T-helper 2 cell (primary cell): ENCODE measurements at regions not wholly inside any gene's neighbourhood (a gene's known extent, or its start where the extent isn't known, plus 50 kb on each side); places are given as distances from the start of the nearest gene placed in this dataset.

ENCODE experiments used
- DNase-seq, 5 experiments: peaks; one replicate each; pipeline versions ENCODE4 v3.0.0 to v3.0.0-alpha.2; 2012 to 2022

DNA sequence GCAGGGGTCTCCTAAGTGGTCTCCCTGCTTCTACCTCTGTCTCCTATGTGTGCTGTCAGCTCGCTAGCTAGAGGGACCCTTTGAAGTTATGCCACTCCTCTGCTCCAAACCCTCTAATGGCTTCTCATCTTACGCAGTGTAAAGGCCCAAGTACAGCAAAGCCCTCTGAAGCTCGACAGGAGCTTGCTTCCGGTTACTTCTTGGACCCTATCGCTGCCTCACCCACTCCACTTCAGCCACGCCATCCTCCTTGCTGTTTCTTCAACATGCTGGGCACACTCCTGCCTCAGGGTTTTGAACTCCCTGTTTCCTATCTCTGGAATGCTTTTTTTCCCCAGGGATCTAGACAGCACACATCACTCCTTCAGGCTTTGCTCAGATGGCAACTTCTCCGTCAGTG lies 102.3 kb upstream of the F3 start:
- no peak for DNase-seq

DNA sequence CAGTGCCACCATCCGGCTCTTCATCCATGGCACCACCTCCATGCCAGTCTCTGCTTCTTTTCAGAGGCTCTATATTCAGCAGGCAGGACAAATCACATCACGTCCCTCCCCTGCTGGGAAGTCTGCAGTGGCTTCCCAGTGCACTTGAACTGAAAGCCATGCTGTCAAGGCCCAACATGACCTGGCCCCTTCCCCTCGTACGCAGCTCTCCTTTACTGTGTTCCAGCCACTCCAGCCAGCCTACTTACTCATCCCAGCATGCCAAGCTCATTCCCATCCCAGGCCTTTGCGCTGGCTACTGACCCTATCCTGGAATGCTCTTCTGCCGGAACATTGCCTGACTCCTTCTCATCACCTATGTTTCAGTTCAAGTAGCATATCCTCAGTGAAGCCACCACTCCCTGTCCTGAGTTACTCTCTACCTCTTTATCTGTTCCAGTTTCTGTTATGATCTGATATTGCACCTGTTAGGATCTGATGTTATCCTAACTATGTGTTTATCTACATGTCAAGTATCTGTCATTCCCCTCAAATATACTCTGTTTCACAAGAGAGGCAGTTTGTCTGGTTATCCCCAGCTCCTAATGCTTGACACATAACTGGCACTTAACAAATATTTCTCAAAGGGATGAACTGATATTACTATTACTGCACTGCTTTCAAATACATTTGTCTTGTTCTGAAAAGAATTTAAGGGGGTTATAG lies 101.2 kb upstream of the F3 start:
- DNase-seq, result no peak

DNA sequence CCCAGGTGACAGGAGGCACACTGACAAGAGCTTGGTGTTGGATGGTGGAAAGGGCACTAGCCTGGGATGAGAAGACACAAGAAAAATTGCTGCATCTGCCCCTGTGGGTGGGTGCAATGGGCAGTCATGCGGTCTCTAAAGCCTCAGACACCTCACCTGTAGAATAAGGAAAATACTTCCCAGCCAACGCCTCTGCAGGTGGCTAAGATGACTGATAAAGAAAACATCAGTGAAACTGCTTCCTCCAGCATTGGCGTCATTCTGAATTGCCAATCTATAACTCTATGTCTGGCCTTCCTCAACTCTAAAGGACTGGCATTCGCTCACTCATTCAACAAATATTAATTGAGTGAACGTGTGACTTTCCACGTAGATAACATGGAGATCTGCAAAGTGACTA lies 100.4 kb upstream of the F3 start:
- DNase-seq, result no peak

DNA sequence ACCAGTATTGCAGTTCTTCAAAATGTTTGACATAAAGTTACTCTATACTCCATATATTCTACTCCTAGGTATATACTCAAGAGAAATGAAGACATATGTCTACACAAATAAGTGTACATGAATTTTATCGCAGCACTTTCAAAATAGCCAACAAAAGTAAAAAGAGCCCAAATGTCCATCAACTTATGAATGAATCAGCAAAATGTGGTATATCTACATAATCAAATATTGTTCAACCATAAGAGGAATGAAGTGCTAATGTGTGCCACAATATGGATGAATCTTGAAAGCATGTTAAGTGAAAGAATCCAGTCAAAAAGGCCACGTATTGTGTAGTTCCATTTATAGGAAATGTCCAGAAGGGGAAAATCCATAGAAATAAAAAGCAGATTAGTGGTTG lies 98.6 kb upstream of the F3 start:
- DNase-seq, result no peak

DNA sequence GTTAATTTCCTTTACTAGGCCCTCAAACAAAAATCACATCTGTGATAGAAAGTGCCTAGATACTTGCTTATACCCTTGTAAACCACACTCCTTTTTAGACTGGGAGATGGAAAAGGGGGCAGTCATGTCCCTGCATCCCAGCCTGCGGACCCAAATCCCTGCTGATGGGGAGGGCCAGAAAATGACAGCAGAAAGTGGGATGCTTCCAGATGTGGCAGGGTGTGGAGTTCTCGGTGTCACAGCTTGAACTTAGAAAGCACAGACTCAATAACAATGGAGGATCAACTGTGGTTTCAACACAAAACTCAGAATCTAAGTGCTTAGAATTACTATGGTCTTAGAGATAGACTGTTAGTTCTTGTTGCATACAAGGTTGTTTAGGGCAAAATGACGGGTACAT lies 95.6 kb upstream of the F3 start:
- DNase-seq, result no peak

DNA sequence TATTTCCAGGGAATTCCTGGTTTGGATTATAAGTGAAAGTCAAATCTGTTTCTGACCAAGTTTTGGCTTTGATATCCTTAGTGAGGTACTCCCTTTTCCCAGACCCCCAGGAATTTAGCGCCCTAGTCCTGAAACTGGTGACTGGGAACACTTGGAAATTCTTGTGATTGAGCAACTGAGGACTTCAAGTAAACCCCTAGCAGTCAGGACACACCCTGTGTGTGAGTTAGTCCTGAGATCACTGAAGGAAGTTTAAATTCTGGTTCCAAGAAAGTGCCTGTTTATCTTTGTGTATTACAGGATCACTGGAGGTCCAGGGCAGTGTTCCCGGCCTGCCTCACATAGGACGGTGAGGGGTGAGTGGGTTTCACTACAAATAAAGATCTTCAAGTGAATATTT lies 95.1 kb upstream of the F3 start:
- no peak for DNase-seq

DNA sequence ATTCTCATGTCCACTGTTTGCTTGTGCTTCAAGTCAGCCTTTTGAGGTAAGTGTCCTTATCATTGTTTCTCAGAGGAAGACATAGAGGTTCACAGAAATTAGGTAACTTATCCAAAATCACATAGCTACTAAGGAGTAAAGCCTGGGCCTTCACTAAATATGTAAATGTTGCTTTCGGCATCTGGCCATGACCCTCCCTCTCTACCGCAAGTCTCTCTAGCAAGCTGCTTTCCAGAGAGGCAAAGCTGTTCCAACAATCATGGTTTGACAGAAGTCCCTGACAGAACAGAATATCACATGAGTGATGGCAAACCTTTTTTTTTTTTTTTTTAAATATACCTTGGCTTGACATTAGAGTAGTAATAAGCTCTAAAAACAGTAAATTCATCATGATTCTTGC lies 94.5 kb upstream of the F3 start:
- no peak for DNase-seq

DNA sequence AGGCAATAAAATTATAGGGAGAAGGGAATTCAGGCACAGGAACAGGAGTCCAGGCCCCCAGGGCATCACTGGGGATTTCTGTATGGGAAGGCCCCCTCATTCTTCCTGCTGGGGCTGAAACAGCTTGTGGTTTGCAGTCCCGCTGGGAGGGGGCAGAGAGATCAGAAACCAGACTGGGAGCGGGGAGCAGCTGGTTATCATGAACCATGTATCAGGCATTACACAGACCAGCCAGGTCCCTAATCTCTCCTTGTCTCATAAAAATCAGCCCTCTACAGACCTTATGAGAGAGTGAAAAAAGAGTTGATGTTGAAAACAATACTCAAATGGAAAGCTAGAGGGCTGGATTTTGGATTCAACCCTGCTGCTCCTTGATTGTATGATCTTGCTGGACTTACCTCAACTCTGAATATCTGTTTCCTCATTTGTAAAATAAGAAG lies 93.4 kb upstream of the F3 start:
- no peak for DNase-seq

DNA sequence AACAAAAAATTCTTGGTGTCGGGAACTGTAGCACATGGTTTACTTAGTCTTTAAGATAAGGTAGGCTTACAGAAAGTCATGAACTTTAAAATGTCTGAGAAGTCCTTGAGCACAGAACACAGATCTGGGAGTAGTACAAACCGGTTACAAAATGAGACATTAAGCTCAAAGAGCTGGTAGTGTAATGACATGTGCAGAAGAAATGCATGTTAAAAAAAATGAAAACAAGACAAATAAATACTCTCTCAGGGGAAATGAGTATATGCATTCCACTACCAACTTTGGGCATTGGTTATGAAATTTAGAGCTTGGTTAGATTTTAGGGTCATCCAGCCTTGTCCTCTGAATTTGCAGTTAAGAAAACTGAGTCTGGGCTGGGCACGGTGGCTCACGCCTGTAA lies 91.5 kb upstream of the F3 start:
- DNase-seq, result no peak

DNA sequence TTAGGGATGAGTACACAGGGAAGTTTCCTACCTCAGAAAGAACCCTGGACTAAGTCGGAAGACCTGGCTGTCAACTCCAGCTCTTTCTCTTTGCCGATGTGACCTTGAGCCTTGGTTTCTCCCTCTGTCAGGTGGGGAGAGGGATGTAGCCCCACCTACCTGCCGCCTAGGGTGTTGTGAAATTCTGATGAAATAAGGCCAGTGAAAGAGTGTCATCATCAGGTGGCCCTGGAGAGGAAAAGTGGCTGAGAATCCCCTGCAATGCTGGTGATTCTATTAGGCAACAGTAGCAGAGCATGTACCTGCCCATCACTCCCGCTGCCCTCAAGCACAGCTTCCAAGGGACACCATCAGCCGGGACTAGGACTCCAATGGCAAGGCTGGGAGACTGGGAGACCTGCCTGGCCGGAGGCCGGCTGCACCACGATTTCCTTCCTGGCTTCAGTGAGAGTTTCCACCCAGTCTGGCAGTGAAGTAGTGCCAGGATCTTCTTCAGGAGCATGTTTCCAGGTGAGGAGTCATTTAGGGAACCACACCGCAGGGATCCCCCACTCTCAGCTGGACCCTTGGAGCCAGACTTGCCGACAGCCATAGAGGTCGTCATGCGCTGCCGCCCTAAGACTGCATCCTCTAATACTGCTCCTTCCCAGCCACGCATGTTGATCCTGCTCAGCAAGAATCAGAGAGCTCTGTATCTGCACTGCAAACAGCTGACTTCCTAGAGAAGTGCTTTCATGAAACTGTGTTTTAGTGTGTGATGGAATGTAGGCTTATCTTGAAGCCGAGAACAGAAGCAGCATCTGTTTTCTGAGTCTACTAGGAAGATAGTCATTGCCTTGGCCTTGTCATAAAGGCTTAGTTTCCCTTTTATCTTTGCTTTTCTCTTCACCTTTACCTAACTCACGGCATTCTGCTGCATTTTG lies 88.0 kb upstream of the F3 start:
- no peak for DNase-seq

DNA sequence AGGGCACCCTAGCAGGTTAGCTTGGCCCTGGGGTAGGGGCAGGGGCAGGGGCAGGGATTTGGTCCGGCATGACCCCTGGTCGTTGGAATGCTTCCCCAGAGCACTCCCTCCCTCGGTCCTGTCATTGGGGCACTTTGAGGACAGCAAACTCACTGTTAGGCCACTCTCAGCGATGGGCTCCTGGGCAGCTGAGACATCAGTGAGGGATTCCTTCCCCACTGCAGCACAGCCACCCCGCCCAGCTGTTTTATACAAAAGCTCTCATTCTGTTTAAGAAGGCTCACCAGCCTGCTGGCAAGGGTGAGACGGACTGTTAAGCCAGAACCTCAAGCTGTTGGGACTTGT lies 86.9 kb upstream of the F3 start:
- no peak for DNase-seq

DNA sequence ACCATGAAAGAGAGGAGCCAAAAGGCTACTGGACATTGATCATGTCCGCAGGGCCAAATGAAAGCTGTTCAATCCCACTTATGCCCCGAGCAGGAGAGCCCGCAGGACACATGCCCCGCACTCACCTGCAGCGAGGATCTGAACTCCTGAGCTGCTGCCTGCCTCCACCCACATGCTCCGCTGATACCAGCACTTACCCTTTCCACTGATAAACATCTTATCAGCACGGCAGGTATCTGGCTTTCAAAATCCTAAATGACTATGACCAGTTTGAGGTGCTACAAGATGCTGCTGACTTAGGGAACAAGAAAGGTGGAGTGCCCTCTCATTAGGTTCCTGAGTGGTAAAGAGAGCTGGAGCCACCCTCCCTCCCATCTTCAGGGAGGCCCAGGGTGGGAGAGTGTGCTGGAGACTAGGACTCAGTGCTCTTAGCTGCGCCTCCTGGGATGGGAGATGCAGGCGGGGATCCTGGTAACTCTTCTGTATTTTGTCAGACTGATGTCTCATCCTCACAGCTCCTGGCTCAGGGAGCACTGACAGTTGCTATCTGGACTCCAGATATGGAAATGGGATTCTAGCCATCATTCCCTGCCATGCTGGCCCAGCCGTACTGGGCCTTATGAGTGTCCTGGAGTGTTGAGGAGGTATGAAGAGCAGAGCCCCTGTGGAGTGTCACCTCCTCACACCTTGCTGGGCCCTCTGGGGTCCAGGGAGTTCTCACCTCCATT lies 86.4 kb upstream of the F3 start:
- DNase-seq, result no peak

DNA sequence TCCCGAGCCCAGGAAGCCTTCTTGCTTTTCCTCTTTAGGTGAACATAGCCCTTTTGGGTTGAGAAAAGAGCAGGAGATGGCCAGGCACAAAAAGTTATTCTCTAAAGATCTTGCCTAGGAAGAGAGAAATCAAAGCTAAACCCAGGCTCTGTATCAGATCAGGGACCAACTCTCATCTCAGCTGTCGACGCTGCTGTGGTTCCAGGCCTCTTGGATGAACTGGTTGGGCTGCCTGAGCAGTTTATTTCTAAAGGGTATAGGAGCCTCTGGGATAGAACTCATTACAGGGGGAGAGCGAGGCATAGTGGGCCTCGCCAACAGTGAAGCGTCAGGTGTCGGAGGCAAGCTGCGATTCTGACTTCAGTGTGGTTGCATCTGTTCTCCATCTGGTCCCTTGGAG lies 82.6 kb upstream of the F3 start:
- DNase-seq, result no peak

DNA sequence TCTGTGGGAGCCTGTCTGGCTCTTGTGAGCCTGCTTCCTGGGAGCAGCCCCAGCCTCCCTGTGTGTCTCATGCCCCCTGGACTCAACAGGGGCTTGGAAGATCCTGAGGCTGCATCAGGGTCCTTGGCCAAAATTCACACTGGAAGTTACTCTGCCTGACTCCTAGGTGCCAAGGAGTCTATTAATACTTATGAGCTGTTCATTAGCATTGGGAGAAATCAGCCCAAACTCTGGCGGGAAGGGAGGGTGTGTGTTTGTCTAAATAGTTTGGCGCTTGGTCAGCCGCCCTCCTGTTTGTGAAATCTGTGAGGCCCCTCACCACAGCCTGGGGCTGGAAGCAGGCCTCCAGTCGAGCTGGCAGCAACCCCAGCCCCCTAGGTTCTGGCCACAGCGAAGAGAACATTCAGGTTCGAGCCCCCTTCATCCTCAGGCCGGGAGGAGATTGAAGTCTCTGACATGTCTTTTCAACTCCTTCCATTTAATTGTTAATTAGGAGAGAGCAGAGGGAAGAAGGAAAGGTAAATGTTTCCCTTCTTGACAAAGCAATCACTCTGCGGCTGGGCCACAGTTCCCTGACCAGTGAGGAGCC lies 82.1 kb upstream of the F3 start:
- DNase-seq, result no peak

DNA sequence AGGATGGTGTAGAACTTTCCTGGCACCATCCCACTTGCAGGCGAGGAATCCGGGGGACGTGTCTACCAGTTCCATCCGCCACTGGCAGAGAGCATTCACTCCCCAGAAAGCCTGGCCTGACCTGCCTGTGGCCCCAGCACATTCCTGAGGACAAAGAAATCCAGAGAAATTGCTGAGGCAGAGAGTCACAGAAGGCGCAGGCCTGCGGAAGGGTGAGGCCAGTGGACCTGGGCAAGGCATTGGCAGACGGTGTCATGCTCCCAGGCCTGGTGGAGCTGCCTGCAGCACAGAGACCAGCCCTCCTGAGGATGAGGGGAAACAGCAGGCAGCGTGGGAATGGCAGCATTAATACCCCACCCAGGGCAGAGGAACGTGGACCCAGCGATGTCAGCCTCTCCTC lies 81.2 kb upstream of the F3 start:
- DNase-seq, result no peak

DNA sequence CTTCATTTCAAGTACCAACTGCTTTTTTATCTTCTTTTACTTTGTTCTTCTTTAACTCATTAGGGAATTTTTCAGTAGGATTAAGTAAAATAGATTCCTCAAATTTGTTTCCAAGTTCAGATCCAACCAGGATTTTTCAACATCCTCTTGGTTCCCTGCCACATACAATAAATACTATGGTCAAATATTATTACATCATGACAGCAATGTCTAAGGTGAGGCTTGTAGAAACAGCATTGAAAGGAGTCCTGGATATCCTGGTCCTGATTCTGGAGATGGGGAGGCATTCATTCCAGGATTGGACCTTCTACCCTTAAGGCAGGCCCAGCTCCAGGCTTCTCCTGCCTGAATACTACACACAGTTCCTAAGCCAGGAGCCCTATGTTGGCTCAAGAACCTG lies 80.2 kb upstream of the F3 start:
- DNase-seq, result no peak

DNA sequence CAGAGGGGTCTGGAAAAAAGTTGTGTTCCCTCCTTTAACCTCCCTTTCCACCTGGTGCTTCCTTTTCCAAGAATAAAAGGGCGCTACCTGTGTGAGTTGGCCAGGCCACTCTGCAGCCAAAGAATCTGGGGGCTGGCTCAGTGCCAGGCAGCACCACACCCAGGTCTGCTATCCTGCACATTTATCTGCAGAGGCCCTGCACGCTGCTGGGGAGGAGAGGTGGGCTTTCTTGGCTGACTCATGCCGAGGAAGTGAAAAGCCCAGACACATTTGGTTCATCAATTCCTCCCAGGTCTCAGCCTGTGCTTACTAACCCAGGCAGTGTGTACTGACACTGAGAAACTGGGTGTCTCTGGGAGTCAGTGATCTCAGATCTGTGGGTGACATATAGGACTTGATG lies 79.8 kb upstream of the F3 start:
- DNase-seq, result no peak

DNA sequence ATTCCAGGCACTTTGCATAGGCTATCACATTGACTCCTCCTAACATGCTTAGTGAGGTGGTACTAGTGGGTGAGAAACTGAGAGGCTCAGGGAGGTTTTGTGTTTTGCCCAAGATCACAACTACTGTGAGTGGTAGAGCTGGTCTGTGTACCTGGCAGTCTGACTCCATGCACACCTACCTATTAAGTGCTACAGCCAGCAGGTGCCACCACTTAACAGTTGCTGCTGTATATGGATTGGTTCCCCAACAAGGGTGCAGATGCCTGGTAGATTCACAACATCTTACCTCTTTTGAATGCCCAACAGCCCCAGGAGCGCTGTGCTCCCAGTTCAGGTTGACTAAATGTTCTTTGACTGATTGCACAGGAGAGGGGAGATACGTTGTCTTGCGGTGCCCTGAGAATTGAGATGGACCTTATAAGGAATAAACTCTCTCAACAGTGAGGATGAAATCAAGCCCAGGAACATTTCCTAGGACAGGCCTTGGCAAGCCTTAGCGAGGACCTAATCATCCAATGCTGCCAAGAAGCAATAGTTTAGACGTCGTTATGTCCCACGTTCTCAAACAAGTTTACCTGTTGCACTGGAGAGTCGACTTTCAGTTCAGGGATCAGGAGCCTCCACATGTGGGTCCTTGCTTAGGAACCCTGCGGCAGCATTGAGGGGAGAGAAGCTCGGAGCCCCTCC lies 78.9 kb upstream of the F3 start:
- DNase-seq, result no peak

DNA sequence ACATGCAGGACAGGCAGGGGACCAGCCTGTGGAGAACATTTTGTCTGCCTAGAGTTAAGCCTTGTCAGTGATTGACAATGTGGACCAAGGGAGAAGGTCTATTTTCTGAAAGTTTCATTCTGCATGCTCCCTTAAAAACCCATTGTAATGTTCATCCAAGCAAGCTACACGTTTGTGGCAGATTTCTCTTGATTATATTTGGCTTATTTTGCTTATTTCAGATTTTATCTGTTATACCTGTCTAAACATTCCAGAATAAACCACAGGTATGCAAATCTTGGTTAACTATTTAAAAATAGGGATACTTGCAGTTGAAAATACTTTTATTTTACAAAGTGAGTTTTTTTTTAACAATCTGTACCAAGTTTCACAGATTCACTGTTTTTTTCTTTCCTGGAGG lies 78.2 kb upstream of the F3 start:
- DNase-seq, result no peak

DNA sequence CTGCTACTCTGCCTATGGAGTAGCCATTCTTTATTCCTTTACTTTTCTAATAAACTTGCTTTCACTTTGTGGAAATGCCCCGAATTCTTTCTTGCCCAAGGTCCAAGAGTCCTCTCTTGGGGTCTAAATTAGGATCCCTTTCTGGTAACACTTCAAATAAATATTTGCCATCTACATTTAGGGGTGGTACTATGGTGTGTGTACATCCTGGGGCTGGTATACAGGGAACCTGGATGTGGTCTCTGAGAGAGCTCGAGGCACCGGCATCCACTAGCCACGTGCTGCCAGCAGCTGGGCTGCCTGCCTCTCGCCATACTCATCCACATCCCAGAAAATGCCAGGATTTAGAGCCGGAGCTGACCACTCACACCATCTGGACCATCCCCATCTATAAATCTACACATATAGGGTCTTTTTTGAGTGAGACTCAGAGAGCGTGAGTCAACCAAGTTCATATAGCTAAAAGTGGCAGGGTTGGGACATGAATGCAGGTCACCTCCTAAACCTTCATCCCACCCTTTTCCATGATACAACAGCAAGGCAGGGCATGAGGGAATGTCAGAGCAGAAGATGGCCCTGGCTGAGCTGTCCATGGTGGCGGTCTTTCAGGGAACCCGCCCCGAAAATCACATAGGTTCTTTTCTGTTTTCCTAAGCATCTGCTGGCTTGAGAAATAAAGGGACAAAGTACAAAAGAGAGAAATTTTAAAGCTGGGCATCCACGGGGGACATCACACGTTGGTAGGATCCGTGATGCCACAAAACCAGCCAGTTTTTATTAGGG lies 76.6 kb upstream of the F3 start:
- DNase-seq, result no peak

DNA sequence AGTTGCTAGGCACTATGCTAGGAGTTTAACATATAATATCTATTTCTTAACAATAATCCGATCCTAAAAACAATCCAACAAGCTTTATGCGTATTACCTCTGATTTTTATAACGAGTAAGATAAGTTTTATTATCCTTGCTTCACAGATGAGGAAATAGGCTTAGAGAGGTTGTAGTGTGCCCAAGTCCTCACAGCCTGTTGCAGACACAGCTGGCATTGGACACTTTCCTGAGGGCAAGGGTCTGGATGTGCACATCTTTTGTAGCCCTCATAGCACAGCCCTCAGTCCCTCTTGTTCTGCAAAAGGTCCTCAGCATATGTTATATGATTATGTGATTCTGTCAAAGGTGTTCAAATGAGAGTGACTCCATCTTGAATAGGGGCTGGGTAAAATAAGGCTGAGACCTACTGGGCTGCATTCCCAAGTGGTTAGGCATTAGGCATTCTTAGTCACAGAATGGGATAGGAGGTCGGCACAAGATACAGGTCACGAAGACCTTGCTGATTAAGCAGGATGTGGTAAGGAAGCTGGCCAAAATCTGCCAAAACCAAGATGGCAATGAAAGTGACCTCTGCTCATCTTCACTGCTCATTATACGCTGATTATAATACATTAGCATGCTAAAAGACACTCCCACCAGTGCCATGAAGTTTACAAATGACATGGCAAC lies 75.7 kb upstream of the F3 start:
- DNase-seq, result no peak
